GM18909 (cell line): ENCODE measurements at regions not wholly inside any gene's neighbourhood (a gene's known extent, or its start where the extent isn't known, plus 50 kb on each side); places are given as distances from the start of the nearest gene placed in this dataset.

Experiments
- ATAC-seq: cut with Tn5 transposase; IDR thresholded peaks from one replicate; pipeline ENCODE4 v1.9.1; 2021; ENCODE audit warnings: mild to moderate bottlenecking; ENCODE audit not compliant: unreplicated experiment, poor library complexity

DNA sequence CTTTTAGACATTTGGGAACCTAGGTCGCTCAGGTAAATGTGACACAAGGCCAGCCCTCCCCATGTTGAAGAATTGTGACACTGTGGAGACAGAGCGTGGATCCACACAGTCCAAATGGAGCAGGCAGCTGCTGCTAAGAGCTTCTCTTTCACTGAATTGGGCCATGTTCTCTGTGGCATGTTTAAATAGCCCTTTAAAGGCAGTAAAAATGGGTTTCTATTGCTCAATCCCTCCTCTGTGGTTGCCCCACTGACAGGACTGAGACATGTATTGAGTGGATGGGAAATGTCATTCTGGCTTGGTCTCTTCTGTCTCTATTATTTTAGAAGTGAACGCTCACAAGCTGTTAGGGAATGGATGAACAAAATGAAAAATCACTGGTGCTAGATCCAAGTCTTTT is 84.0 kb upstream of the PRICKLE1 start:
- ATAC-seq, result no peak

DNA sequence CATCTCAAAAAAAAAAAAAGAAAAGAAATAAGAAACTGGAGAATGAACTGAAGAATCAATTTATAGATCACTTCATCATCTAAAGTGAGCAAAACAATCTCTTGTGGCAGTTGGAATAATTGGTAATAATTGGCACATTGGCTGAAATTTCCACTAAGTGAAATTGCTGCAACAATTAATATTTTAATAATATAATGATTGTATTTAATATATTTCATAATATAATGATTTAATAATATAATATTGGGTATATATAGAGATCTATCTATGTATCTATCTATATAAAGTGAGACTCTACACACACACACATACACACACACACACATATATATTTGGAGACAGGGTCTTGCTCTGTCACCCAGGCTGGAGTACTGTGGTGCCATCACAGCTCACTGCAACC is 81.2 kb upstream of the PRICKLE1 start:
- ATAC-seq, result no peak

- ATAC-seq, result no peak
Observed at GRCh38 chr12:42669553-42669952, 80.0 kb upstream of the PRICKLE1 start.

- no peak for ATAC-seq
Observed at GRCh38 chr12:42666671-42667243, 77.2 kb upstream of the PRICKLE1 start.

- ATAC-seq, result no peak
Observed at GRCh38 chr12:42663621-42664020, 74.1 kb upstream of the PRICKLE1 start.

- no peak for ATAC-seq
Observed at GRCh38 chr12:42660968-42661937, 71.7 kb upstream of the PRICKLE1 start.

DNA sequence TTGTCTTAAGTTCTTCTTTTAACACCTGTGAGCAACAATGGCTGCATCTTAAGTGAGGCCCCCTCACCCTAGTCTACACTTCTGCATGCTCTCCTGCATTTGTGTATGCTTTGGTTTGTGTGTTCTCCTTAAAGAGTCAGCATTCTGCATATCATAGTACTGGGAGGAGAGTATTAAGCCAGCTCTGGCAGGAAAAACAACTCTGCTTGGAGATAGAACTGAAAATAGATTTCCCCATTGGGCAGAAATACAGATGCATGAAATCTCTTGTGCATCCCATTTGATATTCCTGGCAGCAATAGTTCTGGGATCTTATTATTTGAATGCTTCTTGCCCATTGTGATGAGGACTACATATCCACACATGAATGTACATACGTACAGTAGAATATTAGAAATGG is 70.6 kb upstream of the PRICKLE1 start:
- no peak for ATAC-seq

DNA sequence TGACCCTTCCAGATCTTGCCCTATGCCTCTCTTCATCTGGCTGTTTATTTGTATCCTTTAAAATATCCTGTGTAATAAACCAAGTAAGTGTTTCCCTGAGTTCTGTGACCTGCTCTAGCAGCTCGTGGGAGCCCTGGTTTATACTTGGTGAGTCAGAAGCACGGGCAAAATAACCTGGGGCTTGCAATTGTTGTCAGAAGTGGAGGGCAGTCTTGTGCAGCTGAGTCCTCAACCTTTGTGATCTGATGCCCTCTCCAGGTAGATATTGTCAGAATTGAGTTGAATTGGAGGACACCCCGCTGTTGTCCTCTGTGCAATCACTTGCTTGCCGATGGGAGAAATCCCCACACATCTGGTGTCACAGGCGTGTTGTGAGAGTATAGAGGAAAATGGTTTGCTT is 62.5 kb upstream of the PRICKLE1 start:
- ATAC-seq, result no peak

GRCh38 chr12:42648061-42648460 is 58.5 kb upstream of the PRICKLE1 start:
- ATAC-seq, result no peak

DNA sequence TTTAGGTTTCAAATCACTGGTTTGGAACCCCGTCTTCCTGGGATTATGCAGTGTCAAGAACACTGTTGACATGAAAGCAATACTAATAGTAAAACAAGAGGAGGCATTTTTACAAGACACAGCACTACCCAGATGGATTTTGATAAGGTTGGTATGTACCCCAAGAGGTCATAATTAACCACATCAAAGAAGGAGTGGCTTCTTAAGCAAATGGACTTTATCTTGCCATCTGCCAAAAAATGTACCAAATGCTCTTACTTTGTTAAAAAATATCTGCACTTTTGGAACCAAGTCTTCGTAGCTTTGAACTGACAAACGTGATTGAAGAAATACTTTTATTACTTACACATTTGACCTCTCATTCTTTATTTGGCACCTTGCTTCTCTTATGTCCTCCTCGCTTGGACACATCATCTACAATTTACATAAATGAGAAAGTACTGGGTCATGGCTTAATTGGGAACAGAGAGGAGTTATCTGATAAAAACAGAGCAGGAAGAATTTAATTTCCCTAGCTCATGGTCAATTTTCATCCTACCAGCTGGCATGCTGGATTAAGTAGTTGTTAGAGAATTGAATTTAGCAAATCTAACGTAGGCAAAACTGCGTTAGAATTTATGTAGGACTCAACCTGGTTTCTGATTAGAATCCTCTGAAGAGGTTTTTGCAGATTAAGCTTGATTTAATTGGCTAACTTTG is 54.5 kb upstream of the PRICKLE1 start:
- no peak for ATAC-seq

DNA sequence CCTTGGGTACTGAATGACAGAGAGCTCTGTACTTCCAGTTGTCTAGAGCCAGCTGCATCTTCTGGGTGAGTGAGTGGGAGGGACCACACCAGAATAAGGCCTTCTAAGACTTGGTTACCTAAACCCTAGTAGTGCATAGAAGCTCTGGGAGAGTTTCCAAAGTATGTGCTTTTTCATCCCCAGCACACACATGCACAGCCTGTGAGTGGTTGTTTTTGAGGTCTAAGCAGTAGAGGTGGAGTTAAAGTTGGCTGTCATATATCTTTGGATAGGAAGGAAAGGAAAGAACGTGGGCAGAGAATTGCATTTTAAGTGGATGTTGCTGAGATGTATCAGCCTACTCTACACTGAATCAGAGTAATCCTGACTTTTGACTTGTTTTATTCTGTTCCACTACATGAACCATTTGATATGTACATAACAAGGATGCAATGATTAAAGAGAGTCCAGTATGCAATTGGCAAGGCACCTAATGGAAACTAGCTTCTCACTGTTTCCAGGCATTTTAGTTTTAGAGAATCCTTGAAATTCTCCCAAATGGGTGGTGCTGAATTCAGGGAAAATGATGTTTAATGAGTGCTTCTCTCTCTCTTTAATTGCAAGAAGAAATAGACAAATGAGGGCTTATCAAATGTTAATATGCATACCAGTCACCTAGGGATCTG is 51.8 kb upstream of the PRICKLE1 start:
- ATAC-seq, result no peak

DNA sequence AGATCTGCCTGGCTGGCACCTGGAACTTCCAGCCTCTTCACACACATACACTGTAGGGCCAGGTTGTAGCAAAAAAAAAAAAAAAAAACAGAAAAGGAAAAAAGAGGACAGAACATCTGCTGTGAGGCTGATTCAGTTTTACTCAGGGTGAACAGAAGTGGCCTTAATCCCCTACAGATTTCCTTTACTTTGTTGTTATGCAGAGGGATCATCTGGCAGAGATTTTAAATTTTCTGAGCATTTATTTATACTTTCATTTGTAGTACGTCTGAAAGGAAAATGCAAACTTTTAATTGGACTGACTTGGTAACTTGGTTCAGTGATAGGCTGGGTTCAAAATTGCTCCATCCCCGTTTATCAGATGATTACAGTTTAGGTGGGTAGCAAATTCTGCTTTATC is 50.8 kb upstream of the PRICKLE1 start:
- ATAC-seq, result no peak

GRCh38 chr12:42639556-42639955 is 50.0 kb upstream of the PRICKLE1 start:
- ATAC-seq, result no peak
